GM18868 (cell line): ENCODE measurements at regions not wholly inside any gene's neighbourhood (a gene's known extent, or its start where the extent isn't known, plus 50 kb on each side); places are given as distances from the start of the nearest gene placed in this dataset.
A peak's percentile ranks its signal among the peaks of the same experiment; 100 is the strongest.

Experiments used
- ATAC-seq: cut with Tn5 transposase; IDR thresholded peaks from one replicate; pipeline ENCODE4 v1.9.1; 2021; ENCODE audit warnings: mild to moderate bottlenecking, moderate library complexity; ENCODE audit not compliant: unreplicated experiment

- no peak for ATAC-seq
These were observed 804.0 kb downstream of the C6orf118 start for GRCh38 chr6:164505425-164505824.

GRCh38 chr6:164502833-164503232 lies 806.6 kb downstream of the C6orf118 start:
- ATAC-seq = peak; percentile 24

DNA sequence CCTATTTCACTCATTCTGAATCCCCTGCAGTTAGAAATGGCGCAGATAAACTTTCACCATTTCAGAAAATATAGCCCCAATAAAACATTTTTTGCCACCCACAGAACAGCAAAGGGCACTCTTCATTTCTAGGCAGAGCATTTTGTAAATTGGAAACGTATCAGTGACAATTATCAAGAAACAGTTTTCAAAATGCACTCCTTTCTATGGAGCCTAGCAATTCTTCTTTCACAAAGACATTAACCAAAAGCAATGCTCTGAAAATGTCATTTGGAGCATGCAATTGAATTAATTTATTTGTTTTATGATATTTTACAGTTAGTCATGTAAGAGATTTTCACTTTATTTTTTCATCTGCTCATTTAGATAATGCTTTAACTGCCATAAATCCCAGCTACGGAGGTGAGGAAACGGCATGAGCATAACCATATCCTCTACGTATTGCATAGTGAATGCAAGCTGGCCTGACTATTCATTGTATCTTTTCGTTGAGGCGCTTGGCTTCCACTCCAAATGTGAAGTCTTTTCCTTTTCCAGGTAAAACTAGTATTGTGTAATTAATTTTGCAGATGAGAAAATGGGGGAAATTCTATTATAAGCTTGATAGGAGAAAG lies 813.4 kb downstream of the C6orf118 start:
- ATAC-seq = no peak

DNA sequence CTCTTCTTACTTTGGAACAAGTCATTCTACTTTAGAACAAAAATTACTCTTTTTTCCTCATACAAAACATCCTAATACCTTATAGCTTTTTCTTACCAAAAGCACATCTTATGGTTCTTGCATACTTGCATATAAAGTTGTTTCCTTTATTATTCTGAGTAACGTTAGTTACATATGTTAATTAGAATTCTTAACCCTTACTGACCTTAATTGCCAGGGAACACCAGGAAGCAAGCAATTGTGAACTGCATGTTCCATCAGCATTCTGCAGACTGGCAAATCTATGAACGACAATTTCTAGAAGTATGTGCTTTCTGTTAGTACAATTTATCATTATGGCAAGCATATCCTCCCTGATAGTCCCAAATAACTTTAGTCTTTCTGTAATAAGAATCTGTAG lies 831.0 kb downstream of the C6orf118 start:
- ATAC-seq = no peak

DNA sequence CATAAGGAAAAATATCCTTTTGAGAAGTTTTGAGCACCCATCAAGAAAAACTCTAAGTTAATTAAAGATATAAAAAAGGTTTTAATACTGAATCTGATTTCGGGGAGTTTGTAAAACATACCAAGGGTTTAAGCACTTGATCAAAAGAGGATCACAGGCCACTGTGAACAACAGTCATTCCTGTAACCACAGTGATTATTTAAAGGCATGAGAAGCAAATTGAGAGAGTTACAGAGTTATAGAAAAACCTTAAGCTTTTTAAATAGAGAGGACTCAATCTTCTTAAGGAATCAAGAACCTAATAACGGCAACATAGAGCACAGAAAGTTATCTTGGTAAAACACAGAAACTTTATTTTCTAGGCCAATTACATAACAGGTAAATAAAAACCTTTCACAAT lies 831.6 kb downstream of the C6orf118 start:
- peak; percentile 74 for ATAC-seq

GRCh38 chr6:164477101-164477500 lies 832.3 kb downstream of the C6orf118 start:
- no peak for ATAC-seq

- ATAC-seq = no peak
These were observed 840.0 kb downstream of the C6orf118 start for GRCh38 chr6:164469276-164469949.

- ATAC-seq = no peak
These were observed 853.6 kb downstream of the C6orf118 start for GRCh38 chr6:164455835-164456234.

DNA sequence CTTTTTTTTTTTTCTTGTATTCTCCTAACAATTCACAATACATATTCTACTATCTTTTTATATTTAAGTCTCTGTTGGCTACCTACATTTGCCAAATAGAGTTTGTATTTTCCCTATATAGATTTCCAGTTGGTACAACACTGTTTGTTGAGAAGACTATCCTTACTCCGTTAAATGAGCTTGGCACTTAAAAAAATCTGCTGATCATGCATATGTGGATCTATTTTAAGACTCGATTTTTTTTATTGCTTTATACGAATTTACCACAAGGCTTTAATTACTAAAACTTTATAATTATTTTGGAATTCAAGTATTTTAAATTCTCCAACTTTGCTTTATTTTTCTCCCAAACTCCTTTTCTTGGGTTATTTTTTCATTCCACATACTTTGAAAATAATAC lies 855.6 kb downstream of the C6orf118 start:
- no peak for ATAC-seq

DNA sequence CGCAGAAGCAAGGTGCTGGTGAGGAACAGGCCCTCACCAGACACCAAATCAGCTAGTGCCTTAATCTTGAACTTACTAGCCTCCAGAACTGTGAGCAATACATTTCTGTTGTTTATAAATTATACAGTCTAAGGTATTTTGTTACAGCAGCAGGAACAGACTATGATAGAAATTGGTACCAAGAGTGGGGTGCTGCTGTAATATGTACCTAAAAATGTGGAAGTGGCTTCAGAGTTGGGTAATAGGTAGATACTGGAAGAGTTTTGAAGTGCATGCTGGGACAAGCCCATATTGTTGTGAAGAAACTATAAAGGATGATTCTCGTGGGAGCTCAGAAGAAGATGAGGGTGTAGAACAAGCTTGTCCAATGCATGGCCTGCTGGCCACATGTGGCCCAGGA lies 866.8 kb downstream of the C6orf118 start:
- no peak for ATAC-seq

DNA sequence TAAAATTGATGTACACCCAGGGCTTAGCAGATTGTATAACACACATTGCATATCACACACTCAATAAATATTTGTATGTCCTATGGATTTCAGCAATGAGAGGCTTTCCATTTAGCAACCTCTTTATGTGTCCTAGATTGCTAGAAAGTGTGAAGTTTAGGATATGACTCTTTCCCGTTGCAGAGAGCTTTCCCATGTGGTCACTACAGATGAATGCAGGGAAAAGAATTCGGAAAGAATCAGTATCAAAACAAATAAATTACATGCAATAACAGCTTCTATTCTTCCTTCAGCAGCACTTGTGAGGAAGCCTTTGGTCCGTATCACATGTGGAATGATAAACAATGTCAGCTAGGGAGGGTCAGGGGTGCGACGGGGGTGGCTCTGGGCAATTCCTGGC lies 870.1 kb downstream of the C6orf118 start:
- no peak for ATAC-seq

- ATAC-seq = no peak
These were observed 872.4 kb downstream of the C6orf118 start for GRCh38 chr6:164436976-164437375.

- ATAC-seq = no peak
These were observed 881.5 kb downstream of the C6orf118 start for GRCh38 chr6:164427728-164428402.

GRCh38 chr6:164424489-164424888 lies 884.9 kb downstream of the C6orf118 start:
- no peak for ATAC-seq

- no peak for ATAC-seq
These were observed 890.3 kb downstream of the C6orf118 start for GRCh38 chr6:164419099-164419498.

DNA sequence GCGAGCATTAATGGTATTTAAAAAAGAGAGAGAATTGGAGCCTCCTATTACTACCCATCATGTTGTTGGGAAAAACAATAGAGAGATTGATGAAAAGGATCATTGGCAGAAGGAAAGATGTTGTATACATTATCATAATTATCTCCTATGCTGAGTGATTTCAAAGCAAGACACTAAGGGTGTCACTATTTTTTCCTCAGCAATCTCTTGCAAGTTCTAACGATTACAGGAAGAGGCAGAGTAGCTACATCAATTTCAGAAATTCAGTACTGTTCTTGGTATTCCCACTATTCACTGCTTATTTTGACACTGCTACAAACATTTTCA lies 891.2 kb downstream of the C6orf118 start:
- no peak for ATAC-seq

DNA sequence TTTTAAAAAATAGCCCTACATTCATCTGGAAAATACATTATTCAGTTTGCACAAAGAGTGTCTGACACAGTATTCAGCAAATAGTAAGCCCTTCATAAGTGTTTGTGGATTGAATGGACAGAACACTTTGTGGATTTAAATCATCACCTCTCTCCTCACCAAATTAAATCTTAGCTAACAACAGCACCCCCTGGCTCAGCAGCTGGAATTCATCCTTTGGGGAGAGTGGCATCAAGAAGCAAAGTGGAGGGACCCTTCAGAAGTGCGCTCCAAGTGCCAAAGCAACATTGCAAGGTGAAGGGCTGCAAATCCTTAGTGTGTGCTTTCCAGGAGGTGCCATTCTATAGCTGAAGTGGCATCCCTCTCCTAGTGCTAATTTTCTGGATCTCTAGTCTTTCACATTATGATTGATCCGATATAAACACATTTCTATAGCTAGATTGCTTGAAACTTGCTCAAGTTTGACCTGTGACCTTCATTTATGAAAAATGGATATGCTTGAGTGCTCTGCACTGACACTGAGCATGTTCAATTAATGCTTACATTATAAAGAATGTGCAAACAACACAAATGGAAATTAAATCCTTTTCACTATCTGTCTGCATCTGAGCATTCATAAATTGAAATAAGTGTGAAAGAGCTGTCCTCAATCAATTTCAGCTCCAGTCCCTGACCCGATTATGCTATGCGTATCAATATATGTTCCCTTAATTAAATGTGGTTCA lies 891.7 kb downstream of the C6orf118 start:
- ATAC-seq = no peak

DNA sequence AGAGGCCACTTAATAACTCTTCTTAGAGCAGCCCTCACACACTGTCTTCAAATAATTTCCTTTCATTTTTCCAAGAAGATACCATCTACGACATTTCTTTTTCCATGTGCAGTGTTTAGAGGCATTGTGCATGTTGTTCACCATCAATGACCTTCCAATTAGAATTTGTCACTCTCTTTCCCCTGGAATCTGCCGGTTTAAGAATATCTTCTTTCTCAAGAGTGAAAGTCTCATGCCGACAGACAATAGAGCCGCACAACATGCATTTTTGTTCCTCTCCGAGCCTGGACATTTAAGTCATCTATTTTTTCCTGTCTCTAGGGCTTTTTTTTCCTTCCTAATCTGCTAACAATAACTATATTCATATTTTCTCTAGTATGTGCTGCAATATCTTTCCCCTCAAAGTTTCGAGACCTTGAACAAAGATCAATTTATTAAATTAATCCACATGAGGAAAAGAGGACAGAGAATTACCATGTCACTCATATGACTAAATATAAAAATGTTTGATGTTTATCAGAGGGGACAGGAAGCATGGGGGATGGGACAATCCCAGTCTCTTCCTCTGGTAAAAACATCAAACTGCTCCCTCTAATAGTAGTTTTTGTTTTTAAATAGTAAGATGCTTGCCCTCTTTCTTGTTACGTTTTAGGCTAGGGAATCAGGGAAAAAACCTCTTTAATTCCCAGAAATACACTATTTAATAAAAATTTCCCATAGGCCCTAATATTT lies 893.4 kb downstream of the C6orf118 start:
- no peak for ATAC-seq

DNA sequence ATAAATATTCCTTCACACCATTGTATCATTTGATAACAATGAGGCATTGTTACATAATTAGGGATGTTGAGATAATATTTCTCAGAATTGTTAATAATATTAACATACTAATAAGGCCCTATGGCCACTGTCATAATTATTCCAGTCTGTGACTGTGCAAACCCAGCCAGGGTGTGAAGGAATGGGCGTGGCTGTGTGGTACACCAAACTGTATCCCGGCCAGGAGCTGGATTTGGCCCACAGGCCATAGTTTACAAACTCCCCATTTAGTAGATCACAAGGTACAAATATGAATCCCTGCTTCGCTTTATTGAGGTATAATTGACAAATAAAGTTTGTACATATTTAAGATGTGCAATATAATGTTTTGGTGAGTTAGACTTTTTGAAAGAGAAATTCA lies 894.7 kb downstream of the C6orf118 start:
- ATAC-seq = no peak

DNA sequence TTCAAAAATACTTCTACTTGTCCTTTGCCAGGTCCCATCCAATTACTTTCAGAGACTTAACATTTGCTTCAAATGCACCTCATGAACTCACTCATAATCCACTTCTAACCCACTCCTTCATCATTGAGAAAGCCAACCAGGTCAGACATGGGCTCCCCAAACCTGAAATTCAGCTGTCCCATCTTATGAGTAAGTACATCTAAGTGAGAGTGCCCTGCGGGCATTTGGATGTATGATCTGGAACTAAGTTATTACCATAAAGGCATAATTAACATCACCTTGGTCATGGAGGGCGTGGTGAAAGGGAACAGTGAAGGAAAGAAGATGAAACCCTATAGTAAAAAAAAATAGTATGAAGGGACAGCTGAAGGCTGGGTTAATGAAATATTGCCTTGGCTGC lies 896.8 kb downstream of the C6orf118 start:
- no peak for ATAC-seq

DNA sequence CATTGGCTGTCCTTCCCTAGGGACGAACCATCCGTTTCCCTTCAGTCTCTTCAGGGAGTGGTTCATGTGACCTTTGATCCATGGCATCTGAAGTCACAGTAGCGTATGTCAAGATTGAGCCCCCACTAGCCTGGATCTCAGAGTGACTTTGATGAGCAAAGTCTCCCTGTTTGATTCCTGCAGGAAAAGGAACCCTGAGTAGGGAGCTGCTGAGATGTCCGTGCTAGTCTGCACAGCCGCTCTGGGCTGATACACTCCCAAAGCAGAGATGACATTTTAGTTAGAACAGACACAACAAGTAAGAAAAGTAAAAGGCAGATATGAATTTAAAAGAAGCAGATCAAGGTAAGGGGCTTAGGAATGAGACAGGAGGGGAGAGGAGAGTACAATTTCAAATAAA lies 899.4 kb downstream of the C6orf118 start:
- no peak for ATAC-seq
